HEK293 (cell line): ENCODE measurements at regions not wholly inside any gene's neighbourhood (a gene's known extent, or its start where the extent isn't known, plus 50 kb on each side); places are given as distances from the start of the nearest gene placed in this dataset.

ENCODE experiments used
- CTCF ChIA-PET: fragments of 350-600 bp; formaldehyde crosslinking; extraction: SDS; loops from one replicate; lab custom pipeline; 2021; ENCODE audit warnings: antibody characterized with exemption; lab: Yijun Ruan, JAX
- POLR2A ChIA-PET: fragments of 300-600 bp; formaldehyde crosslinking; extraction: SDS; loops from one replicate; lab custom pipeline; 2020; ENCODE audit warnings: antibody characterized with exemption, inconsistent platforms; lab: Yijun Ruan, JAX
- H3K27ac ChIP-seq: fragments of 200-500 bp; sonication (Bioruptor generic); 2 replicates; pipeline ENCODE4 v1.5.1; 2014; ENCODE audit warnings: low read depth, low read length, control low read depth, inconsistent platforms; ENCODE audit errors: extremely low read depth
- H3K36me3 ChIP-seq, 2 experiments: fragments of 200-500 bp in 1 of 2; sonication (Bioruptor generic) in 1 of 2; 1 replicate in 1 of 2; 2 replicates in 1 of 2; pipeline ENCODE4 v1.5.1; 2014 to 2017; ENCODE audit warnings: inconsistent platforms in 2 of 2, low read length in 2 of 2; ENCODE audit not compliant: control insufficient read depth in 2 of 2, insufficient read depth in 1 of 2
- H3K4me1 ChIP-seq: fragments of 200-500 bp; sonication (Bioruptor generic); 2 replicates; pipeline ENCODE4 v1.5.1; 2014; ENCODE audit warnings: mild to moderate bottlenecking, low read length, inconsistent platforms; ENCODE audit not compliant: control insufficient read depth, insufficient read depth
- H3K4me3 ChIP-seq: 2 replicates; pipeline ENCODE4 v1.5.1; 2011; ENCODE audit warnings: low read depth, mild to moderate bottlenecking, control low read depth, low read length, moderate library complexity
- H3K9me3 ChIP-seq: fragments of 200-500 bp; sonication (Bioruptor generic); 2 replicates; pipeline ENCODE4 v1.5.1; 2014; ENCODE audit warnings: low read depth, low read length, inconsistent platforms; ENCODE audit not compliant: control insufficient read depth, insufficient read depth
- GLI2 ChIP-seq: fragments of 450-650 bp; formaldehyde crosslinking; IDR thresholded peaks from 2 replicates; pipeline ENCODE4; 2017; ENCODE audit warnings: missing biosample characterization, missing genetic modification characterization, low read depth, borderline replicate concordance
- HOXD13 ChIP-seq: sonication (generic); formaldehyde crosslinking; IDR thresholded peaks from 2 replicates; pipeline ENCODE4 v1.8.0; 2022; ENCODE audit warnings: missing genetic modification reagents, borderline replicate concordance
- KLF10 ChIP-seq: fragments of 450-650 bp; IDR thresholded peaks from 2 replicates; pipeline ENCODE4 v1.5.1; 2018; ENCODE audit warnings: missing biosample characterization, mild to moderate bottlenecking, missing genetic modification characterization
- RBAK ChIP-seq: fragments of 450-650 bp; formaldehyde crosslinking; IDR thresholded peaks from 2 replicates; pipeline ENCODE4 v1.5.1; 2016; ENCODE audit warnings: missing biosample characterization, missing genetic modification characterization
- SP7 ChIP-seq: fragments of 450-650 bp; formaldehyde crosslinking; IDR thresholded peaks from 2 replicates; pipeline ENCODE4 v1.5.1; 2016; ENCODE audit warnings: missing biosample characterization, missing genetic modification characterization
- YY2 ChIP-seq: fragments of 450-650 bp; formaldehyde crosslinking; IDR thresholded peaks from 2 replicates; pipeline ENCODE4 v1.5.1; 2016; ENCODE audit warnings: missing biosample characterization, missing genetic modification characterization
- ZBTB7A ChIP-seq: fragments of 450-650 bp; formaldehyde crosslinking; IDR thresholded peaks from 2 replicates; pipeline ENCODE4 v1.5.1; 2016; ENCODE audit warnings: low read depth, missing biosample characterization, missing genetic modification characterization
- ZFHX2 ChIP-seq: fragments of 450-650 bp; formaldehyde crosslinking; conservative IDR thresholded peaks from 2 replicates; pipeline ENCODE4 v1.5.1; 2016; ENCODE audit warnings: missing biosample characterization, missing genetic modification characterization
- ZFP37 ChIP-seq: fragments of 450-650 bp; formaldehyde crosslinking; IDR thresholded peaks from 2 replicates; pipeline ENCODE4 v1.5.1; 2016; ENCODE audit warnings: missing biosample characterization, missing genetic modification characterization
- ZIC2 ChIP-seq: fragments of 450-650 bp; formaldehyde crosslinking; IDR thresholded peaks from 2 replicates; pipeline ENCODE4 v1.5.1; 2016; ENCODE audit warnings: missing biosample characterization, missing genetic modification characterization
- ZNF114 ChIP-seq: fragments of 450-650 bp; formaldehyde crosslinking; IDR thresholded peaks from 2 replicates; pipeline ENCODE4 v1.5.0; 2017; ENCODE audit warnings: missing biosample characterization, missing genetic modification characterization
- ZNF133 ChIP-seq: fragments of 450-650 bp; formaldehyde crosslinking; IDR thresholded peaks from 2 replicates; pipeline ENCODE4 v1.5.1; 2016; ENCODE audit warnings: missing biosample characterization, missing genetic modification characterization
- ZNF169 ChIP-seq: fragments of 450-650 bp; formaldehyde crosslinking; IDR thresholded peaks from 2 replicates; pipeline ENCODE4 v1.5.1; 2016; ENCODE audit warnings: missing biosample characterization, missing genetic modification characterization
- ZNF174 ChIP-seq: fragments of 450-650 bp; formaldehyde crosslinking; IDR thresholded peaks from 2 replicates; pipeline ENCODE4 v1.5.0; 2017; ENCODE audit warnings: missing biosample characterization, mild to moderate bottlenecking, missing genetic modification characterization
- ZNF184 ChIP-seq: fragments of 450-650 bp; IDR thresholded peaks from 2 replicates; pipeline ENCODE4 v1.5.1; 2018; ENCODE audit warnings: missing biosample characterization, mild to moderate bottlenecking, missing genetic modification characterization
- ZNF19 ChIP-seq: fragments of 450-650 bp; formaldehyde crosslinking; IDR thresholded peaks from 2 replicates; pipeline ENCODE4; 2016; ENCODE audit warnings: missing biosample characterization, missing genetic modification characterization, low read depth
- ZNF214 ChIP-seq: fragments of 450-650 bp; formaldehyde crosslinking; IDR thresholded peaks from 2 replicates; pipeline ENCODE4 v1.5.1; 2017; ENCODE audit warnings: missing biosample characterization, mild to moderate bottlenecking, missing genetic modification characterization, borderline replicate concordance
- ZNF239 ChIP-seq: fragments of 450-650 bp; formaldehyde crosslinking; IDR thresholded peaks from 2 replicates; pipeline ENCODE4 v1.5.1; 2016; ENCODE audit warnings: missing biosample characterization, missing genetic modification characterization
- ZNF324 ChIP-seq: fragments of 450-650 bp; formaldehyde crosslinking; IDR thresholded peaks from 2 replicates; pipeline ENCODE4 v1.5.1; 2016; ENCODE audit warnings: missing biosample characterization, missing genetic modification characterization
- ZNF335 ChIP-seq: fragments of 450-650 bp; formaldehyde crosslinking; conservative IDR thresholded peaks from 2 replicates; pipeline ENCODE4 v1.5.1; 2016; ENCODE audit warnings: missing biosample characterization, missing genetic modification characterization
- ZNF510 ChIP-seq: fragments of 450-650 bp; formaldehyde crosslinking; IDR thresholded peaks from 2 replicates; pipeline ENCODE4 v1.5.1; 2018; ENCODE audit warnings: mild to moderate bottlenecking, missing genetic modification characterization, missing biosample characterization; ENCODE audit not compliant: insufficient replicate concordance
- ZNF555 ChIP-seq: fragments of 450-650 bp; formaldehyde crosslinking; conservative IDR thresholded peaks from 2 replicates; pipeline ENCODE4 v1.5.1; 2017; ENCODE audit warnings: missing biosample characterization, mild to moderate bottlenecking, missing genetic modification characterization, inconsistent platforms
- ZNF670 ChIP-seq: fragments of 450-650 bp; formaldehyde crosslinking; IDR thresholded peaks from 2 replicates; pipeline ENCODE4 v1.5.1; 2016; ENCODE audit warnings: missing biosample characterization, missing genetic modification characterization, low read depth
- ZNF837 ChIP-seq: fragments of 450-650 bp; formaldehyde crosslinking; IDR thresholded peaks from 2 replicates; pipeline ENCODE4 v1.5.1; 2016; ENCODE audit warnings: missing biosample characterization, missing genetic modification characterization
- TF ChIP-seq, protein P1 (sequence below): sonication (generic); formaldehyde crosslinking; IDR thresholded peaks from 2 replicates; pipeline ENCODE4 v1.8.1; 2022; ENCODE audit warnings: mild to moderate bottlenecking, moderate library complexity, missing genetic modification reagents
- TF ChIP-seq, protein P2 (sequence below): fragments of 450-650 bp; formaldehyde crosslinking; IDR thresholded peaks from 2 replicates; pipeline ENCODE4 v1.5.1; 2016; ENCODE audit warnings: missing biosample characterization, missing genetic modification characterization
- TF ChIP-seq, protein P3 (sequence below): fragments of 450-650 bp; IDR thresholded peaks from 2 replicates; pipeline ENCODE4 v1.5.1; 2018; ENCODE audit warnings: missing biosample characterization, mild to moderate bottlenecking, missing genetic modification characterization

DNA sequence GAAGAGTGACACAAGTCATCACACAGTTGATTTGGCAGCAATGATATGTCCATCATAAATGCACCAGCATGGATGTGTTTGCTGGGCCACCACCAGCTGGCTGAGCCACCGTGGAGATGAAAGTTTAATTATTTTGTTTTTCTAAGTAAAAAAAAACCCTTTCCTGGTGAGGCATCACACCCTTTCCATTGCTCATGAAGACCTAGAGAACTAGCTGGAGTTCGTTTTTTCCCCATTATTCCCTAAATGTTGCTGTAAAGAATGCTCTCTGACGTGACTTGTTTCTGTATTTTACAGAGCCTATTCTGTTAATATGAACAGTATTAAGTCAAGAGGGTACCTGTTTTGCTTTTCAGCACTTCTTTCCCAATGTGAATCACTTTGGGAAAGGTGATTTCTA lies 257.9 kb downstream of the MSRB3 start:
- Histone ChIP-seq H3K4me1 (peaks cover 25% of the 10 kb centered on the region), H3K4me3 (no peak overlapping the region)
- POLR2A ChIA-PET, result interaction anchor here (1.2 kb wide), 1 partner anchor 367 kb away, joined by 3 read pairs; the partner anchor contains the start of gene LEMD3

DNA sequence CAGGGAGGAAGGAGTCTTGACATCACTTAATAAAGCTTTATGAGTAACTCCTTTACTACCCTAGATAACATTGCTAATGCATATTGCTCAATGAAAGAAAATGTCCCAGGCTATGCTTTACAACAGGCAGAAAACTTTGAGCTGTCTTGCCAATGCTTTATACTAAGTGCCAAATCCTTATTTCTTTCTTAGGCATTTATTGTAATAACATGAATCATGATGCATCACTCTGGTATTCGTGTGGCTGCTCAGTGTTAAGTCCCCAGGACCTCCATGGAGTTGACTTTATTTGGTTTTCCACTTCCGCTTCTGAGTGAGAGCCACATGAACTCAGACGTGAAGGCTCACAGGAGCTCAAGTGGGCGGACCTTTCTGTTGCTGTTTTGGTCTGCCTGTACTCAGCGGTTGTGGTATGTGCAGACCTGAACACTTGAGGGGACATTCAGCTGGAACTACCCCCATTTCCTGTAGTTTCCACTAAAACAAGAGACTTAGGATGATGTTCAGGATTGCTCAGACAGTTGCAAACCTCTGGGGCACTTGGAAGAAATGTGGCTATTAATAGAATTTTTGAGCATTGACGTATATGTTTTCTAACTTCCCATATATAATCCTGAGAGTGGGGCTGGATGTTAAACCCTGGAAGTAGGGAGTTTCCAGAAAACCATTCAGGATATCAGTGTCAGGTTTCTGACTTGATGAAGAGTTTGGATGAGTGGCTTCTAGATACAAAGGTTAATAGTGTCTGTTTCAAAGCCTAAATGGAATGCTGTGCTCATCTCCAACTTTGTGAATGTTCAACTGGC lies 258.6 kb downstream of the MSRB3 start:
- Histone ChIP-seq H3K4me1 (peaks cover 24% of the 10 kb centered on the region), H3K27ac (no peak overlapping the region), H3K9me3 (no peaks in the 10 kb centered on the region), H3K4me3 (no peak overlapping the region), H3K36me3 (no peaks in the 10 kb centered on the region)
- ChIA-PET POLR2A (interaction anchor here (1.2 kb wide), 1 partner anchor 368 kb away, joined by 3 read pairs; the partner anchor contains the start of gene LEMD3), CTCF (interaction anchor here (0.6 to 1.5 kb wide), 3 partner anchors 19 to 65 kb away, joined by 3 to 4 read pairs (median 4); no protein-coding TSS in a partner anchor)
- TF ChIP-seq ZFHX2 (tag by site-specific recombination) (0 out of 2 replicates have a peak, but pooled peaks have one; percentile 11), ZNF214 (tag by site-specific recombination) (no peak)

More for the DNA sequence above, 257.9 kb downstream of the MSRB3 start:
- H3K36me3 ChIP-seq, result no peaks in the 10 kb centered on the region
- no peak overlapping the region for H3K27ac ChIP-seq
- CTCF ChIA-PET, result interaction anchor here (0.6 to 1.1 kb wide), 2 partner anchors 46 to 66 kb away, joined by 4 read pairs; no protein-coding TSS in a partner anchor
- no peaks in the 10 kb centered on the region for H3K9me3 ChIP-seq
- TF ChIP-seq RBAK (tag by site-specific recombination) (no peak), YY2 (tag by site-specific recombination) (no peak), ZNF114 (no peak), ZNF510 (tag by site-specific recombination) (no peak)
- TF ChIP-seq, protein P1, sequence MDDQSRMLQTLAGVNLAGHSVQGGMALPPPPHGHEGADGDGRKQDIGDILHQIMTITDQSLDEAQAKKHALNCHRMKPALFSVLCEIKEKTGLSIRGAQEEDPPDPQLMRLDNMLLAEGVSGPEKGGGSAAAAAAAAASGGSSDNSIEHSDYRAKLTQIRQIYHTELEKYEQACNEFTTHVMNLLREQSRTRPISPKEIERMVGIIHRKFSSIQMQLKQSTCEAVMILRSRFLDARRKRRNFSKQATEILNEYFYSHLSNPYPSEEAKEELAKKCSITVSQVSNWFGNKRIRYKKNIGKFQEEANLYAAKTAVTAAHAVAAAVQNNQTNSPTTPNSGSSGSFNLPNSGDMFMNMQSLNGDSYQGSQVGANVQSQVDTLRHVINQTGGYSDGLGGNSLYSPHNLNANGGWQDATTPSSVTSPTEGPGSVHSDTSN (CRISPR knock-in tag), result no peak

DNA sequence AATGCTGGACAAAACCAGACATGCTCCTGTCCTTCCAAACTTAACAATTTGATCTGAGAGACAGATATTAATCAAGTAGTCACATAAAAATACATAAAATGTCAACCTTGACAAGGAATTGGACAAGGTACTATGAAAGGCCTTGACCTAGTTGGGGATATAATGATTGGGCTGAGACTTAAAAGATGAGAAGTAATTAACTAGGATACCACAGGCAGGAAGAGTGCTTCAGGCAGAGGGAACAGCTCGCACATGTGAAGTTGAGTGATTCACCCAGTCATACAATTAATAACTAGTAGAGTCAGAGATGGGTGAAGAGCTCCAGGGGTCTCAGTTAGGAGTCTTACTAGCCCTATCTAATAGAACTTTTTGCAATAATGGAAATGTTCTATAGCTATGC lies 259.5 kb downstream of the MSRB3 start:
- Histone ChIP-seq H3K9me3 (no peaks in the 10 kb centered on the region), H3K4me3 (no peak overlapping the region), H3K36me3 (no peaks in the 10 kb centered on the region), H3K4me1 (peaks cover 18% of the 10 kb centered on the region), H3K27ac (no peak overlapping the region)
- TF ChIP-seq, protein P2, sequence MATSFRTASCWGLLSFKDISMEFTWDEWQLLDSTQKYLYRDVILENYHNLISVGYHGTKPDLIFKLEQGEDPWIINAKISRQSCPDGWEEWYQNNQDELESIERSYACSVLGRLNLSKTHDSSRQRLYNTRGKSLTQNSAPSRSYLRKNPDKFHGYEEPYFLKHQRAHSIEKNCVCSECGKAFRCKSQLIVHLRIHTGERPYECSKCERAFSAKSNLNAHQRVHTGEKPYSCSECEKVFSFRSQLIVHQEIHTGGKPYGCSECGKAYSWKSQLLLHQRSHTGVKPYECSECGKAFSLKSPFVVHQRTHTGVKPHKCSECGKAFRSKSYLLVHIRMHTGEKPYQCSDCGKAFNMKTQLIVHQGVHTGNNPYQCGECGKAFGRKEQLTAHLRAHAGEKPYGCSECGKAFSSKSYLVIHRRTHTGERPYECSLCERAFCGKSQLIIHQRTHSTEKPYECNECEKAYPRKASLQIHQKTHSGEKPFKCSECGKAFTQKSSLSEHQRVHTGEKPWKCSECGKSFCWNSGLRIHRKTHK (tag by site-specific recombination), result no peak
- TF ChIP-seq ZNF239 (tag by site-specific recombination) (no peak), ZNF19 (tag by site-specific recombination) (no peak), KLF10 (tag by site-specific recombination) (no peak), ZNF324 (tag by site-specific recombination) (no peak), ZNF169 (no peak), ZNF133 (tag by site-specific recombination) (no peak), SP7 (tag by site-specific recombination) (no peak), ZNF555 (no peak), ZNF670 (tag by site-specific recombination) (no peak), ZNF335 (no peak), ZFP37 (tag by site-specific recombination) (no peak), ZNF174 (tag by site-specific recombination) (no peak), HOXD13 (no peak), GLI2 (tag by site-specific recombination) (no peak), ZNF837 (tag by site-specific recombination) (no peak), ZIC2 (tag by site-specific recombination) (no peak), ZBTB7A (tag by site-specific recombination) (no peak), ZNF184 (no peak)
- TF ChIP-seq, protein P3, sequence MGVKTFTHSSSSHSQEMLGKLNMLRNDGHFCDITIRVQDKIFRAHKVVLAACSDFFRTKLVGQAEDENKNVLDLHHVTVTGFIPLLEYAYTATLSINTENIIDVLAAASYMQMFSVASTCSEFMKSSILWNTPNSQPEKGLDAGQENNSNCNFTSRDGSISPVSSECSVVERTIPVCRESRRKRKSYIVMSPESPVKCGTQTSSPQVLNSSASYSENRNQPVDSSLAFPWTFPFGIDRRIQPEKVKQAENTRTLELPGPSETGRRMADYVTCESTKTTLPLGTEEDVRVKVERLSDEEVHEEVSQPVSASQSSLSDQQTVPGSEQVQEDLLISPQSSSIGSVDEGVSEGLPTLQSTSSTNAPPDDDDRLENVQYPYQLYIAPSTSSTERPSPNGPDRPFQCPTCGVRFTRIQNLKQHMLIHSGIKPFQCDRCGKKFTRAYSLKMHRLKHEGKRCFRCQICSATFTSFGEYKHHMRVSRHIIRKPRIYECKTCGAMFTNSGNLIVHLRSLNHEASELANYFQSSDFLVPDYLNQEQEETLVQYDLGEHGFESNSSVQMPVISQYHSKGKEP (tag by site-specific recombination), result no peak
- CTCF ChIA-PET, result interaction anchor here (0.5 to 1.5 kb wide), 2 partner anchors 18 to 312 kb away, joined by 3 read pairs; no protein-coding TSS in a partner anchor
- POLR2A ChIA-PET, result no interaction called here
